Endothelial cell of umbilical vein (primary cell): ENCODE measurements at regions not wholly inside any gene's neighbourhood (a gene's known extent, or its start where the extent isn't known, plus 50 kb on each side); places are given as distances from the start of the nearest gene placed in this dataset.

Source experiments
- BruUV-seq: library from RNA; stranded (reverse); fragments of 400-500 nt; replicated peaks from 2 replicates; lab custom pipeline; 2021; lab: Mats Ljungman, UMichigan
- CTCF ChIA-PET: fragments of 300-600, 350-600 bp; sonication (Branson Sonifier 250); formaldehyde crosslinking; loops from one replicate; lab custom pipeline; 2021; ENCODE audit warnings: antibody characterized with exemption, inconsistent platforms; lab: Charles Lee
- POLR2A ChIA-PET: fragments of 300-600, 350-600 bp; sonication (Branson Sonifier 250); formaldehyde crosslinking; loops from one replicate; lab custom pipeline; 2021; ENCODE audit warnings: antibody characterized with exemption, inconsistent platforms; lab: Charles Lee
- DNase-seq: peaks from one replicate; pipeline ENCODE4 v3.0.0-alpha.2; 2011; ENCODE audit warnings: low read depth, low spot score
- FAIRE-seq: peaks from 2 replicates; lab custom pipeline; 2011; peaks lifted over from hg19 to GRCh38; lab: Jason Lieb, UNC
- H2AFZ ChIP-seq: 2 replicates; pipeline ENCODE4 v1.6.0; 2012; ENCODE audit warnings: low read depth, low read length, control low read depth, inconsistent platforms
- H3K27ac ChIP-seq: 2 replicates; pipeline ENCODE4 v1.5.1; 2011; ENCODE audit warnings: low read depth, mild to moderate bottlenecking, control low read depth, low read length, moderate library complexity; ENCODE audit not compliant: insufficient read depth
- H3K27me3 ChIP-seq, 2 experiments: 2 replicates each; pipeline versions ENCODE4 v1.6.0 to v1.6.1; 2011; ENCODE audit warnings: low read length in 2 of 2, mixed read lengths in 1 of 2; ENCODE audit not compliant: control insufficient read depth in 2 of 2, insufficient read depth in 2 of 2
- H3K36me3 ChIP-seq, 2 experiments: 2 replicates in 1 of 2; 3 replicates in 1 of 2; pipeline ENCODE4 v1.5.1; 2011; ENCODE audit warnings: low read length in 2 of 2, mild to moderate bottlenecking in 1 of 2, moderate library complexity in 1 of 2; ENCODE audit not compliant: control insufficient read depth in 2 of 2, insufficient read depth in 2 of 2; ENCODE audit errors: extremely low read depth in 1 of 2
- H3K4me1 ChIP-seq: 3 replicates; pipeline ENCODE4 v1.5.1; 2011; ENCODE audit warnings: mild to moderate bottlenecking, low read length; ENCODE audit not compliant: control insufficient read depth, insufficient read depth; ENCODE audit errors: extremely low read depth
- H3K4me2 ChIP-seq: 2 replicates; pipeline ENCODE4 v1.6.1; 2011; ENCODE audit warnings: low read length, control low read depth, mixed read lengths; ENCODE audit not compliant: insufficient read depth
- H3K4me3 ChIP-seq, 3 experiments: fragments of 200-600 bp in 1 of 3; sonication (generic), shearing (Covaris generic) in 1 of 3; replicated peaks in 1 of 3; 2 replicates each; pipeline ENCODE4 v1.5.1; 2011 to 2016; ENCODE audit warnings: control low read depth in 3 of 3, low read length in 3 of 3, mild to moderate bottlenecking in 2 of 3, inconsistent platforms in 1 of 3, low read depth in 1 of 3, moderate library complexity in 1 of 3; ENCODE audit not compliant: insufficient read depth in 1 of 3
- H3K79me2 ChIP-seq: 2 replicates; pipeline ENCODE4 v1.6.0; 2012; ENCODE audit warnings: low read length, inconsistent platforms; ENCODE audit not compliant: control insufficient read depth, insufficient read depth
- H3K9ac ChIP-seq: replicated peaks from 2 replicates; pipeline ENCODE3; 2011; ENCODE audit warnings: low read length, control low read depth; ENCODE audit not compliant: insufficient read depth; ENCODE audit errors: extremely low read depth
- H3K9me1 ChIP-seq: replicated peaks from 3 replicates; pipeline ENCODE4 v1.6.0; 2011; ENCODE audit warnings: mild to moderate bottlenecking, low read length; ENCODE audit not compliant: control insufficient read depth, insufficient read depth; ENCODE audit errors: extremely low read depth
- H3K9me3 ChIP-seq: replicated peaks from 2 replicates; pipeline ENCODE4 v1.5.1; 2012; ENCODE audit warnings: low read length, inconsistent platforms; ENCODE audit not compliant: control insufficient read depth, insufficient read depth
- H4K20me1 ChIP-seq: replicated peaks from 2 replicates; pipeline ENCODE3; 2011; ENCODE audit warnings: mild to moderate bottlenecking, low read length; ENCODE audit not compliant: control insufficient read depth, insufficient read depth; ENCODE audit errors: extremely low read depth
- EZH2 ChIP-seq: IDR thresholded peaks from 2 replicates; pipeline ENCODE4 v1.6.1; 2012; ENCODE audit warnings: borderline replicate concordance, low read depth, mild to moderate bottlenecking, moderate library complexity, low read length, inconsistent platforms; ENCODE audit not compliant: severe bottlenecking
- FOS ChIP-seq: IDR thresholded peaks from 2 replicates; pipeline ENCODE4 v1.6.1; 2011; ENCODE audit warnings: mild to moderate bottlenecking, low read length, moderate library complexity, borderline replicate concordance; ENCODE audit not compliant: insufficient read depth
- GATA2 ChIP-seq: IDR thresholded peaks from 2 replicates; pipeline ENCODE4 v1.7.0; 2011; ENCODE audit warnings: low read depth, mild to moderate bottlenecking, moderate library complexity, mixed read lengths, low read length; ENCODE audit not compliant: insufficient read length, insufficient read depth
- JUN ChIP-seq: IDR thresholded peaks from 2 replicates; pipeline ENCODE4 v1.6.1; 2011; ENCODE audit warnings: borderline replicate concordance, low read depth; ENCODE audit not compliant: insufficient read length, insufficient read depth
- MYC ChIP-seq: IDR thresholded peaks from one replicate; pipeline ENCODE4 v1.6.1; 2011; ENCODE audit warnings: mild to moderate bottlenecking, low read depth, low read length
- POLR2A ChIP-seq: IDR thresholded peaks from 2 replicates; pipeline ENCODE4 v1.6.1; 2012; ENCODE audit warnings: low read depth, mild to moderate bottlenecking, control low read depth, low read length
- POLR2AphosphoS5 ChIP-seq: IDR thresholded peaks from 2 replicates; pipeline ENCODE4 v1.6.1; 2012; ENCODE audit warnings: low read depth, mild to moderate bottlenecking, control low read depth, low read length, moderate library complexity; ENCODE audit not compliant: insufficient read depth
- dilution Hi-C: fragments of 300-500 bp; cut with MboI; formaldehyde crosslinking; loops from one replicate; pipeline ENCODE4 v1.15.0; 2019; ENCODE audit warnings: low sequenced_read_pairs; ENCODE audit not compliant: extremely low pct_ligation_motif_present
- intact Hi-C: fragments of 100-400 bp; cut with micrococcal nuclease; formaldehyde crosslinking; loops from one replicate; pipeline ENCODE4 v1.10.0; 2022
- TF ChIP-seq, protein P1 (sequence below): IDR thresholded peaks from 2 replicates; pipeline ENCODE4 v1.6.1; 2011; ENCODE audit not compliant: insufficient read depth, insufficient read length
- TF ChIP-seq, protein P2 (sequence below), 2 donors: IDR thresholded peaks; 1 replicate in 1 of 2; 2 replicates in 1 of 2; pipeline ENCODE4 v1.5.1; 2011; ENCODE audit warnings: low read length in 2 of 2, mild to moderate bottlenecking in 2 of 2, moderate library complexity in 2 of 2, control low read depth in 1 of 2, inconsistent platforms in 1 of 2, low read depth in 1 of 2; ENCODE audit not compliant: insufficient read depth in 1 of 2; ENCODE audit errors: extremely low read depth in 1 of 2

DNA sequence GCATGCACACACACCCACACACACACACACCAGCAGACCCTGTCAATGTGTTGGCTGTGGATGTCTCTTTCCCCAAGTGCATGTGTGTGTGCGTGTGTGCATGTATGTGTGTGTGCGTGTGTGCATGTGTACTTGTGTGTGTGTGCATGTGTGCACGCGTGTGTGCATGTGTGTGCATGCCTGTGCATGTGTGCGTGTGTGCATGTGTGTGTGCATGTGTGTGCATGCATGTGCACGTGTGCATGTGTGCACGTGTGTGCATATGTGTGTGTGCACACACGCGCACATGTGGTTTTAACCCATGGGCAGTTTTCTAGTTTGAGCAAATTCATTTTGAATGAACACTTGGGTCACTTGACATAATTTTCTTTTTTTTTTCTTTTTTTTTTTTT is 268.8 kb upstream of the IRX1 start:
- H3K27me3 ChIP-seq: no peaks in the 10 kb centered on the region
- TF ChIP-seq POLR2A: no peak
- TF ChIP-seq, protein P1, sequence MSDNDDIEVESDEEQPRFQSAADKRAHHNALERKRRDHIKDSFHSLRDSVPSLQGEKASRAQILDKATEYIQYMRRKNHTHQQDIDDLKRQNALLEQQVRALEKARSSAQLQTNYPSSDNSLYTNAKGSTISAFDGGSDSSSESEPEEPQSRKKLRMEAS: no peak
- TF ChIP-seq FOS: no peak
- TF ChIP-seq EZH2: no peak
- no peak for TF ChIP-seq JUN
- TF ChIP-seq GATA2: no peak
- no peak for TF ChIP-seq POLR2AphosphoS5
- TF ChIP-seq, protein P2, sequence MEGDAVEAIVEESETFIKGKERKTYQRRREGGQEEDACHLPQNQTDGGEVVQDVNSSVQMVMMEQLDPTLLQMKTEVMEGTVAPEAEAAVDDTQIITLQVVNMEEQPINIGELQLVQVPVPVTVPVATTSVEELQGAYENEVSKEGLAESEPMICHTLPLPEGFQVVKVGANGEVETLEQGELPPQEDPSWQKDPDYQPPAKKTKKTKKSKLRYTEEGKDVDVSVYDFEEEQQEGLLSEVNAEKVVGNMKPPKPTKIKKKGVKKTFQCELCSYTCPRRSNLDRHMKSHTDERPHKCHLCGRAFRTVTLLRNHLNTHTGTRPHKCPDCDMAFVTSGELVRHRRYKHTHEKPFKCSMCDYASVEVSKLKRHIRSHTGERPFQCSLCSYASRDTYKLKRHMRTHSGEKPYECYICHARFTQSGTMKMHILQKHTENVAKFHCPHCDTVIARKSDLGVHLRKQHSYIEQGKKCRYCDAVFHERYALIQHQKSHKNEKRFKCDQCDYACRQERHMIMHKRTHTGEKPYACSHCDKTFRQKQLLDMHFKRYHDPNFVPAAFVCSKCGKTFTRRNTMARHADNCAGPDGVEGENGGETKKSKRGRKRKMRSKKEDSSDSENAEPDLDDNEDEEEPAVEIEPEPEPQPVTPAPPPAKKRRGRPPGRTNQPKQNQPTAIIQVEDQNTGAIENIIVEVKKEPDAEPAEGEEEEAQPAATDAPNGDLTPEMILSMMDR (IDR thresholded peaks at IDR 0.05; ENCODE audit: extremely low read depth in 1 of 2, insufficient read depth in 1 of 2, low read depth in 1 of 2, low read length in 2 of 2): no peak
- TF ChIP-seq MYC: no peak
- H3K27ac ChIP-seq: no peak overlapping the region
- BruUV-seq: no TSS peak
- H3K9me3 ChIP-seq: no peaks in the 10 kb centered on the region
- ChIA-PET POLR2A (no interaction called here), CTCF (no interaction called here)
- no peaks in the 10 kb centered on the region for H3K4me1 ChIP-seq
- H3K4me2 ChIP-seq: no peak overlapping the region
- no peaks in the 10 kb centered on the region for H4K20me1 ChIP-seq
- intact Hi-C loops: no loop called here
- no peak overlapping the region for H3K4me3 ChIP-seq
- dilution Hi-C loops: no loop called here
- H3K9me1 ChIP-seq: no peaks in the 10 kb centered on the region
- H3K9ac ChIP-seq: no peak overlapping the region
- no peak overlapping the region for H2AFZ ChIP-seq
- no peak for FAIRE-seq
- H3K36me3 ChIP-seq: no peaks in the 10 kb centered on the region
- no peaks in the 10 kb centered on the region for H3K79me2 ChIP-seq
- no peak for DNase-seq
